ENCODE measurements at regions not wholly inside any gene's neighbourhood (a gene's known extent, or its start where the extent isn't known, plus 50 kb on each side); places are given as distances from the start of the nearest gene placed in this dataset.

DNA sequence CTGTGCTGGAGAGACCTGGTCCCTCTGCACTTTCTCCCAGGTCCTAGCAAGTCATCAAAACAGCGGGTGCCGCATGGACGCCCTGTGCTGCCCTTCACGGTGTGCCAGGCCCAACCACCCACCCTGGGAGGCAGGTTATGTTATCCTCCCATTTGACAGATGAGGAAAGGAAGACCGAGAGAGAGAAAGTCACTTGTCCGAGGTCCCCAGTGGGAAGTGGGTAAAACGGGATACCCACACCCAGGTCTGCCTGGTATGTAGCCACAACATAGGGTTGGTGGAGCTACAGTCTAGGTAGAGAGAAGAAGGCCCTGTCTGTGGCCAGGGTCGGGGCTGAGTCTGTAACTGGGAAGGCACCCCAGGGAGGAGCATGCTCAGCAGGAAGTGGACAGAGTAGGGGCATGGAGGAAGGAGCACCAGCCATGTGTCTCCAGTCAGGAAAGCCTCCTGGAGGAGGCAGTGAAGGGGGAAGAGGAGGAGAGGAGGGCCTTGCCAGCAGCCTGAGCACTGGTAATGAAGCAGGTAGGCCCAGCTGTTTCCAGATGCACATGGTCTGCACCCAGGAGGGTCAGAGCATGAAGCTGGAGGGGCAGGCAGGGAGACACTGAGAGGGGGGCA is 98.4 kb downstream of the ZFP36L2 start:
- peaks cover 53% of the 10 kb centered on the region for H3K4me1 ChIP-seq (ENCODE audit: insufficient read depth, low read length, poor library complexity, severe bottlenecking)
- H3K27me3 ChIP-seq (ENCODE audit: insufficient read depth, low read length, poor library complexity, severe bottlenecking) = no peaks in the 10 kb centered on the region
- H3K4me3 ChIP-seq (ENCODE audit: low read length, poor library complexity, severe bottlenecking) = no peak overlapping the region
- H3K9me2 ChIP-seq (replicated peaks; ENCODE audit: low read depth, low read length) = no peaks in the 10 kb centered on the region
- no peaks in the 10 kb centered on the region for H4K20me1 ChIP-seq (ENCODE audit: insufficient read depth, low read length, poor library complexity, severe bottlenecking)
- TF ChIP-seq EZH2phosphoT487 (IDR thresholded peaks at IDR 0.05; ENCODE audit: borderline replicate concordance) = no peak
- TF ChIP-seq, protein P1, sequence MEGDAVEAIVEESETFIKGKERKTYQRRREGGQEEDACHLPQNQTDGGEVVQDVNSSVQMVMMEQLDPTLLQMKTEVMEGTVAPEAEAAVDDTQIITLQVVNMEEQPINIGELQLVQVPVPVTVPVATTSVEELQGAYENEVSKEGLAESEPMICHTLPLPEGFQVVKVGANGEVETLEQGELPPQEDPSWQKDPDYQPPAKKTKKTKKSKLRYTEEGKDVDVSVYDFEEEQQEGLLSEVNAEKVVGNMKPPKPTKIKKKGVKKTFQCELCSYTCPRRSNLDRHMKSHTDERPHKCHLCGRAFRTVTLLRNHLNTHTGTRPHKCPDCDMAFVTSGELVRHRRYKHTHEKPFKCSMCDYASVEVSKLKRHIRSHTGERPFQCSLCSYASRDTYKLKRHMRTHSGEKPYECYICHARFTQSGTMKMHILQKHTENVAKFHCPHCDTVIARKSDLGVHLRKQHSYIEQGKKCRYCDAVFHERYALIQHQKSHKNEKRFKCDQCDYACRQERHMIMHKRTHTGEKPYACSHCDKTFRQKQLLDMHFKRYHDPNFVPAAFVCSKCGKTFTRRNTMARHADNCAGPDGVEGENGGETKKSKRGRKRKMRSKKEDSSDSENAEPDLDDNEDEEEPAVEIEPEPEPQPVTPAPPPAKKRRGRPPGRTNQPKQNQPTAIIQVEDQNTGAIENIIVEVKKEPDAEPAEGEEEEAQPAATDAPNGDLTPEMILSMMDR (conservative IDR thresholded peaks at IDR 0.05; ENCODE audit: low read length) = no peak
- H3F3A ChIP-seq (ENCODE audit: low read depth) = peaks cover 7% of the 10 kb centered on the region; the same call in 1 of the 2 replicates
- no peaks in the 10 kb centered on the region for H3K79me2 ChIP-seq (ENCODE audit: insufficient read depth, low read length)
- H3K9ac ChIP-seq (ENCODE audit: low read depth, low read length, poor library complexity, severe bottlenecking) = peak overlapping the region; percentile 65
- no peak overlapping the region for H3K4me2 ChIP-seq (ENCODE audit: low read depth, low read length, poor library complexity, severe bottlenecking)
- no peaks in the 10 kb centered on the region for H3K9me3 ChIP-seq (ENCODE audit: insufficient read depth, low read depth, low read length)
- H3K36me3 ChIP-seq (ENCODE audit: insufficient read depth, low read length) = no peaks in the 10 kb centered on the region
- H2AFZ ChIP-seq (ENCODE audit: low read length) = no peak overlapping the region

DNA sequence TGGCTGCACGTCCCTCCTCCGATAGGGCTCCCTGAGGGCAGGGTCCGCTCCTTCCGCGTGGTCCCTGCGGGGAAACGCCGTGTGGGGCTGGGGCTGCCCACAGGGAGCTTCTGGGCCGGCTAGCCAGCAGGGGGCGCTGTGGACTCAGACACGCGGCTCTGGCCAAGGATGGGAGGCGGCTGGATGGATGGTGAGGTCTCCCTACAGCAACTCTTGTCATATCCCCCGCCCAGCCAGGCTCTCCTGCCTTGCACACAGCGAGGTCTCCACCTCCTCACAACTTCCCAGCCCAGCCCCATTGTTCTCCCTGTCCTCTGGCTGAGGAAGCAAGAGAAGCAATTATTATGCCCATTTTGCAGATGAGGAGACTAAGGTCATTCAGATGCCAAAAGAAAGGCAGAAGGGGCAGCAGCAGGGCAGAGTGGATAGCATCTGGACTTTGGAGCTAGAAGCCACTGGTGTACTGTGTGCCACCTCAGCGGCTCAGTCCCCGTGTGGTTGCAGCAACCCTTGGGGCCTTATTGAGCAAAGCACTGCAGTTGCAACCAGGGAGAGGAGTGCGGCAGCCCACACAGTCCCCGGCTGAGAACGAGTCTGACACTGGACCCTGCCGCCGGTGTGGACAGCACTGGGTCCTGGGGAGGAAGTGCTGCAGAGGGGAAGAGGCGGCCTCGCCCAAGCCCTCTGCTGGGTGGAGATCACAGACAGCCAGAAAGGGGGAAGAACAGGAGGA is 99.0 kb downstream of the ZFP36L2 start:
- Histone ChIP-seq H3K4me2 (ENCODE audit: low read depth, low read length, poor library complexity, severe bottlenecking) (no peak overlapping the region), H3K4me3 (ENCODE audit: low read length, poor library complexity, severe bottlenecking) (no peak overlapping the region)

GRCh38 chr2:43126817-43127207 is 99.6 kb downstream of the ZFP36L2 start:
- Histone ChIP-seq H3F3A (ENCODE audit: low read depth) (peaks cover 2% of the 10 kb centered on the region; the same call in 1 of the 2 replicates), H3K27me3 (ENCODE audit: insufficient read depth, low read length, poor library complexity, severe bottlenecking) (no peaks in the 10 kb centered on the region), H3K36me3 (ENCODE audit: insufficient read depth, low read length) (no peaks in the 10 kb centered on the region), H3K9ac (ENCODE audit: low read depth, low read length, poor library complexity, severe bottlenecking) (no peak overlapping the region), H3K9me2 (replicated peaks; ENCODE audit: low read depth, low read length) (no peaks in the 10 kb centered on the region), H3K79me2 (ENCODE audit: insufficient read depth, low read length) (no peaks in the 10 kb centered on the region), H3K9me3 (ENCODE audit: insufficient read depth, low read depth, low read length) (no peaks in the 10 kb centered on the region), H3K4me3 (ENCODE audit: low read length, poor library complexity, severe bottlenecking) (no peak overlapping the region), H4K20me1 (ENCODE audit: insufficient read depth, low read length, poor library complexity, severe bottlenecking) (no peaks in the 10 kb centered on the region), H3K4me2 (ENCODE audit: low read depth, low read length, poor library complexity, severe bottlenecking) (no peak overlapping the region), H2AFZ (ENCODE audit: low read length) (no peak overlapping the region), H3K4me1 (ENCODE audit: insufficient read depth, low read length, poor library complexity, severe bottlenecking) (peaks cover 41% of the 10 kb centered on the region)
- TF ChIP-seq EZH2phosphoT487 (IDR thresholded peaks at IDR 0.05; ENCODE audit: borderline replicate concordance) = no peak
- TF ChIP-seq, protein P1 (conservative IDR thresholded peaks at IDR 0.05; ENCODE audit: low read length) = no peak

More for the DNA sequence above, 99.0 kb downstream of the ZFP36L2 start:
- Histone ChIP-seq H3F3A (ENCODE audit: low read depth) (peaks cover 7% of the 10 kb centered on the region; the same call in 1 of the 2 replicates), H2AFZ (ENCODE audit: low read length) (no peak overlapping the region), H3K27me3 (ENCODE audit: insufficient read depth, low read length, poor library complexity, severe bottlenecking) (no peaks in the 10 kb centered on the region), H3K9ac (ENCODE audit: low read depth, low read length, poor library complexity, severe bottlenecking) (no peak overlapping the region), H4K20me1 (ENCODE audit: insufficient read depth, low read length, poor library complexity, severe bottlenecking) (no peaks in the 10 kb centered on the region), H3K9me2 (replicated peaks; ENCODE audit: low read depth, low read length) (no peaks in the 10 kb centered on the region), H3K4me1 (ENCODE audit: insufficient read depth, low read length, poor library complexity, severe bottlenecking) (peaks cover 47% of the 10 kb centered on the region), H3K36me3 (ENCODE audit: insufficient read depth, low read length) (no peaks in the 10 kb centered on the region), H3K9me3 (ENCODE audit: insufficient read depth, low read depth, low read length) (no peaks in the 10 kb centered on the region), H3K79me2 (ENCODE audit: insufficient read depth, low read length) (no peaks in the 10 kb centered on the region)
- TF ChIP-seq EZH2phosphoT487 (IDR thresholded peaks at IDR 0.05; ENCODE audit: borderline replicate concordance) = no peak
- TF ChIP-seq, protein P1 (conservative IDR thresholded peaks at IDR 0.05; ENCODE audit: low read length) = peak; percentile 62

Measured in Loucy (cell line).